ENCODE measurements at regions not wholly inside any gene's neighbourhood (a gene's known extent, or its start where the extent isn't known, plus 50 kb on each side); places are given as distances from the start of the nearest gene placed in this dataset.

DNA sequence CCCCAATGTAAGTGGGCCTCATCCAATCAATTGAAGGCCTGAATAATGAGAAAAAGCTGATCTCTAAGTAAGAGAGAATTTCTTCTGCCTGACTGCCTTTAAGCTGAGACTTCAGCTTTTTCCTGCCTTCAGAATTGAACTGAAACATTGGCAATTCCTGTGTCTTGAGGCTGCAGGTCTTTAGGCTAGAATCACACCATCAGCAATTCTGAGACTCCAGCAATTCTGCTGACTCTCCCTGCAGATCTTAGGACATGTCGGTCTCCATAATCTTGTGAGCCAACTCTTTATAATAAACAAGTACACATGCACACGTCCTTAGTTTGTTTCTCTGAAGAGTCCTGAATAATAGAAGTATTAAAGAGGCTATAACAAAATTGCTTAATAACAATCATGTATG is 209.1 kb downstream of the FSIP2 start:
- Histone ChIP-seq H3K27me3 (ENCODE audit: control insufficient read depth in 3 of 3, insufficient read depth in 3 of 3, low read length in 2 of 3) (no peaks in the 10 kb centered on the region), H3K27ac (ENCODE audit: low read depth in 1 of 2, low read length in 1 of 2) (no peak overlapping the region), H3K4me1 (ENCODE audit: control insufficient read depth in 5 of 5, insufficient read depth in 5 of 5, low read length in 5 of 5) (no peaks in the 10 kb centered on the region), H3K36me3 (ENCODE audit: control insufficient read depth in 4 of 4, insufficient read depth in 4 of 4, low read length in 4 of 4) (peaks cover 0 to 6% (median under 1%) of the 10 kb centered on the region in 4 donors), H3K9ac (ENCODE audit: insufficient read depth in 1 of 2, low read length in 2 of 2) (no peak overlapping the region), H3K9me3 (ENCODE audit: control insufficient read depth in 4 of 4, insufficient read depth in 3 of 4, low read length in 3 of 4) (peaks cover 0 to 9% (median 3%) of the 10 kb centered on the region in 4 donors), H3K4me3 (no peak overlapping the region)
- no peak for ATAC-seq (ENCODE audit: insufficient read depth, low FRiP score)
- 76 to 81% methylated on average over 2 of the region's 2 CpGs for WGBS, 2 donors
- no peak for DNase-seq
- TF ChIP-seq, protein P1, sequence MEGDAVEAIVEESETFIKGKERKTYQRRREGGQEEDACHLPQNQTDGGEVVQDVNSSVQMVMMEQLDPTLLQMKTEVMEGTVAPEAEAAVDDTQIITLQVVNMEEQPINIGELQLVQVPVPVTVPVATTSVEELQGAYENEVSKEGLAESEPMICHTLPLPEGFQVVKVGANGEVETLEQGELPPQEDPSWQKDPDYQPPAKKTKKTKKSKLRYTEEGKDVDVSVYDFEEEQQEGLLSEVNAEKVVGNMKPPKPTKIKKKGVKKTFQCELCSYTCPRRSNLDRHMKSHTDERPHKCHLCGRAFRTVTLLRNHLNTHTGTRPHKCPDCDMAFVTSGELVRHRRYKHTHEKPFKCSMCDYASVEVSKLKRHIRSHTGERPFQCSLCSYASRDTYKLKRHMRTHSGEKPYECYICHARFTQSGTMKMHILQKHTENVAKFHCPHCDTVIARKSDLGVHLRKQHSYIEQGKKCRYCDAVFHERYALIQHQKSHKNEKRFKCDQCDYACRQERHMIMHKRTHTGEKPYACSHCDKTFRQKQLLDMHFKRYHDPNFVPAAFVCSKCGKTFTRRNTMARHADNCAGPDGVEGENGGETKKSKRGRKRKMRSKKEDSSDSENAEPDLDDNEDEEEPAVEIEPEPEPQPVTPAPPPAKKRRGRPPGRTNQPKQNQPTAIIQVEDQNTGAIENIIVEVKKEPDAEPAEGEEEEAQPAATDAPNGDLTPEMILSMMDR (IDR thresholded peaks at IDR 0.05; ENCODE audit: control extremely low read depth, extremely low read depth), result no peak

DNA sequence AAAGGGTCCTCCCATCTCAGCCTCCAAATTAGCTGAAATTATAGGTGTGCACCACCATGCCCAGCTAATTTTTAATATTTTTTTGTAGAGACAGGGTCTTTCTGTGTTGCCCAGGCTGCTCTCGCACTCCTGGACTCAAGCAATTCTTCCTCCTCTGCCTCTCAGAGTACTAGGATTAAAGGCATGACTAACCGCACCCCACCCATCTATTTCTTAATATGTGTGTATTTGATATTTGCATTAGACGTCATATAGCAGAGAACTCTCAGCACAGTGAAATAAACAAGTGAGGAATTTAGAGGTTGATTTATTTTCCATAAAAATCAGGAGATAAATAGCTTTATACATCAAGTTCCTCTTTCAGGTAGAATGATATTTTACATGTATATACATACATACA is 213.5 kb downstream of the FSIP2 start:
- H3K4me1 ChIP-seq (ENCODE audit: control insufficient read depth in 5 of 5, insufficient read depth in 5 of 5, low read length in 5 of 5), result no peaks in the 10 kb centered on the region
- H3K4me3 ChIP-seq, result no peak overlapping the region
- H3K27me3 ChIP-seq (ENCODE audit: control insufficient read depth in 3 of 3, insufficient read depth in 3 of 3, low read length in 2 of 3), result no peaks in the 10 kb centered on the region
- TF ChIP-seq, protein P1 (IDR thresholded peaks at IDR 0.05; ENCODE audit: control extremely low read depth, extremely low read depth), result no peak
- no peak overlapping the region for H3K9ac ChIP-seq (ENCODE audit: insufficient read depth in 1 of 2, low read length in 2 of 2)
- WGBS, 2 donors, result 93 to 94% methylated on average over 3 of the region's 3 CpGs
- DNase-seq (no peak), ATAC-seq (ENCODE audit: insufficient read depth, low FRiP score) (no peak)
- H3K27ac ChIP-seq (ENCODE audit: low read depth in 1 of 2, low read length in 1 of 2), result no peak overlapping the region
- H3K36me3 ChIP-seq (ENCODE audit: control insufficient read depth in 4 of 4, insufficient read depth in 4 of 4, low read length in 4 of 4), result peaks cover 0 to 6% (median 0%) of the 10 kb centered on the region in 4 donors
- H3K9me3 ChIP-seq (ENCODE audit: control insufficient read depth in 4 of 4, insufficient read depth in 3 of 4, low read length in 3 of 4), result no peaks in the 10 kb centered on the region

DNA sequence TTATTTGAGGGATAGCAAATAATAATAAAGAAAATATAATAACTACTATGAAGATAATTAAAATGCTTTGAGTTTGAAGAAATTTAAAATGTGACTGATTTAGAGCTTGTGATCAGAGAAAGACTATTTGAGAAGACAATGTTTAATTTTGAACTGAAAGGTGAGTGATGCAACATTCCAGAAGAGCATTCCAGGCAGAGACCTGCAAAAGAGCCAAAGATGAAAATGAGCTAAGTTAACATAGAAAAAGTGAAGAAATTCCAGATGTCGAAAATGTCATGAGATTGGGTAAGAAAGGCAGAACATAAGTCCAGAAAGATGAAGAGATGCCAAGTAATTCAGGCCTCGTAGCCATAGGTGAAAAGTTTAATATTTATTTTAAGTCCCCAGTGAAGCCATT is 215.8 kb downstream of the FSIP2 start:
- no peaks in the 10 kb centered on the region for H3K9me3 ChIP-seq (ENCODE audit: control insufficient read depth in 4 of 4, insufficient read depth in 3 of 4, low read length in 3 of 4)
- no peaks in the 10 kb centered on the region for H3K4me1 ChIP-seq (ENCODE audit: control insufficient read depth in 5 of 5, insufficient read depth in 5 of 5, low read length in 5 of 5)
- no peak overlapping the region for H3K27ac ChIP-seq (ENCODE audit: low read depth in 1 of 2, low read length in 1 of 2)
- peaks cover 0 to 2% (median 0%) of the 10 kb centered on the region in 4 donors for H3K36me3 ChIP-seq (ENCODE audit: control insufficient read depth in 4 of 4, insufficient read depth in 4 of 4, low read length in 4 of 4)
- no peaks in the 10 kb centered on the region for H3K27me3 ChIP-seq (ENCODE audit: control insufficient read depth in 3 of 3, insufficient read depth in 3 of 3, low read length in 2 of 3)
- no peak overlapping the region for H3K9ac ChIP-seq (ENCODE audit: insufficient read depth in 1 of 2, low read length in 2 of 2)
- no peak for DNase-seq
- no peak overlapping the region for H3K4me3 ChIP-seq
- TF ChIP-seq, protein P1 (IDR thresholded peaks at IDR 0.05; ENCODE audit: control extremely low read depth, extremely low read depth), result no peak
- ATAC-seq (ENCODE audit: insufficient read depth, low FRiP score), result no peak
- 64 to 84% methylated on average over 2 of the region's 2 CpGs for WGBS, 2 donors

DNA sequence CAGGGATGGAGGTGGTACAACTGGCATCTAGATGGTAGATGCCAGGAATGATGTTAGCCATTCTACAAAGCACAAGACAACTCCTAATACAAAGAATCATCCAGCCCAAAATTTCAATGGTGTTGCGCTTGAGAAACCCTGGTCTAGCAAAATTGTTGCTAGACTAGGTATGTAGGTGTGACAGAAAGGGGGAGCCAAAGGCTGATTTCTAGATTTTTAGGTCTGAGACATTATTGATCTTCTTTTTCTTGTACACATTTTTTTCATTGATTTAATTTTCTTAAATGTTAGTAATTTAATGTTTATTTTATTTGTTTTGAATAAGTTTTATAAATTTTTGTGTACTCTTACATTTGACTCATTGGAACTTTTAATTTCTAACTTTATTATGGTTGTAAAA is 216.4 kb downstream of the FSIP2 start:
- Histone ChIP-seq H3K9ac (ENCODE audit: insufficient read depth in 1 of 2, low read length in 2 of 2) (no peak overlapping the region), H3K4me1 (ENCODE audit: control insufficient read depth in 5 of 5, insufficient read depth in 5 of 5, low read length in 5 of 5) (no peaks in the 10 kb centered on the region), H3K36me3 (ENCODE audit: control insufficient read depth in 4 of 4, insufficient read depth in 4 of 4, low read length in 4 of 4) (peaks cover 0 to 2% (median 0%) of the 10 kb centered on the region in 4 donors), H3K4me3 (no peak overlapping the region), H3K27ac (ENCODE audit: low read depth in 1 of 2, low read length in 1 of 2) (no peak overlapping the region), H3K27me3 (ENCODE audit: control insufficient read depth in 3 of 3, insufficient read depth in 3 of 3, low read length in 2 of 3) (no peaks in the 10 kb centered on the region), H3K9me3 (ENCODE audit: control insufficient read depth in 4 of 4, insufficient read depth in 3 of 4, low read length in 3 of 4) (no peaks in the 10 kb centered on the region)
- 93 to 96% methylated on average over 1 of the region's 1 CpG for WGBS, 2 donors
- ATAC-seq (ENCODE audit: insufficient read depth, low FRiP score) (no peak), DNase-seq (no peak)
- TF ChIP-seq, protein P1 (IDR thresholded peaks at IDR 0.05; ENCODE audit: control extremely low read depth, extremely low read depth), result no peak

Measured in lung (tissue), 11 donors.